HG03575 (cell line): ENCODE measurements at regions not wholly inside any gene's neighbourhood (a gene's known extent, or its start where the extent isn't known, plus 50 kb on each side); places are given as distances from the start of the nearest gene placed in this dataset.
"Not testable (repeated sequence)": the region's sequence is repeated elsewhere in the genome, so short reads cannot be mapped to it uniquely, and the experiment has no call there.

Source experiments
- ATAC-seq: cut with Tn5 transposase; IDR thresholded peaks from one replicate; pipeline ENCODE4 v1.9.1; 2021; ENCODE audit not compliant: unreplicated experiment, insufficient number of reproducible peaks, low FRiP score; ENCODE audit errors: extremely low read depth

DNA sequence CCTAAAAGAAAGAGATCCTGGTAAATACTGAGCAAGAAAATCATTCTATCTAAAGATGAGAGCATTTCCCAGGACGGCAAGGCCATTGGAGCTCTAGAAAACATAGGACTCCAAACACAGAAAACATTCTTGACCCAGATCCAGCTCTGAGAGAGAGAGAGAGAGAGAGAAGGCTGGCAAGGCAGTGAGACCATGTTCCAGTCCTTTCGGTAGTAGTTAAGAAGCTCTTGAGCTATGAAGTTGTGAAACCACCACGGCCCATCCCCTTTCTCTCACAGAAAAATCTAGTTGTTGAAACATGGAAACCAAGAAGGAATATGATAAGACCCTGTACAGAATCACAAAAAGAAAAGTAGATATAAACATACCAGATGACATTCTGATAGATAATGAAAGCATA lies 212.4 kb upstream of the NPSR1 start:
- no peak for ATAC-seq

- not testable (repeated sequence) for ATAC-seq
These were observed 209.5 kb upstream of the NPSR1 start for GRCh38 chr7:34448531-34448930.

DNA sequence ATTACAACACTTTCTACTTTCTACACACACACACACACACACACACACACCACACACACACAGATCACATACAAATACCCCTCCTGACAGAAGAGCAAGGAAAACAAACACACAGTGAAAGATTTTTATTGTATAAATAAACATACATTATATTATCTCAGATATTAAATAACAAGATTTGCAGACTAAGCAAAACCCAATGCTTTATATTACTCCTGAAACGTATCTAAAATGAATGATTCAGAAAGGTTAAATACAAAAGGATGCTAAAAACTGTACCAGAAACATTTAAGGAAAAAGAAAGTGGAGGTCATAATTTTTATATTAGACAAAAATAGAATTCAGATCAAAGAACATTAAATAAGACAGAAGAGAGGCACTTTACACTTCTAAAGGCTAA lies 208.3 kb upstream of the NPSR1 start:
- no peak for ATAC-seq

DNA sequence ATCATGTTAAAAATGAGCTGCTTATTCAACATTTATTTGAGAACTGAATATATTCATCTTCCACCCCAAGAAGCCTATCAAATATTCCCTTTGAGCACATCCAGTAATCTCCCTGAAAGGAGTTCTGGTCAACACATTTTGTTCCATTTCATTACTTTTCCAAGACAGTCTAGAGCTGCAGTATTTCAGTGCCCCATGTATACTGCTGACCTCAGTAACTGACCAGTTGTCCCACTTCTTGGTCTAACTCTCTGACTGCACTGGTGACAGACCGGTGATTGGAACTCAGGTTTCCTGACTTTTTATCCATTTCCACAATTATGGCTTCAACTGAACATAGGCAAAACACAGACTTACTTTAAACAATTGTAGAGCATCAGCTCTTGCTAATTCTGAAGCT lies 206.8 kb upstream of the NPSR1 start:
- ATAC-seq, result no peak

GRCh38 chr7:34451923-34452322 lies 206.1 kb upstream of the NPSR1 start:
- no peak for ATAC-seq

GRCh38 chr7:34452363-34452762 lies 205.7 kb upstream of the NPSR1 start:
- no peak for ATAC-seq

GRCh38 chr7:34453150-34453549 lies 204.9 kb upstream of the NPSR1 start:
- no peak for ATAC-seq

DNA sequence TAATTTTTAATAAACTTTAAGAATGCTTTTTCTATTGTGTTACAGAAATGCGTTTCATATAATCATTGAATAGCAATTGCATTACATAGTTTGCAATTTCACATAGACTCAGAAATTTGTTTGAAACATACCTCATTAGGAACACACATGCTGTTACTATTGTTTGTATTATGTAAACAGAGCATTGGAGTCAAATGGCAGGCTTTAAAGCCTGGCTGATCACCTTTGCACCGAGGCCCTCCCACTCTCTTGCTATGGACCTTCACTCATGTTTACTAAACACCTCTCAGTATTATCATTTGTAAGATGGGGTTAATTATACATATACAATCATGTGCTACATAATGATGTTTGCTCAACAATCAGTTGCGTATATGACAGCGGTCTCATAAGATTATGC lies 203.6 kb upstream of the NPSR1 start:
- ATAC-seq, result no peak

DNA sequence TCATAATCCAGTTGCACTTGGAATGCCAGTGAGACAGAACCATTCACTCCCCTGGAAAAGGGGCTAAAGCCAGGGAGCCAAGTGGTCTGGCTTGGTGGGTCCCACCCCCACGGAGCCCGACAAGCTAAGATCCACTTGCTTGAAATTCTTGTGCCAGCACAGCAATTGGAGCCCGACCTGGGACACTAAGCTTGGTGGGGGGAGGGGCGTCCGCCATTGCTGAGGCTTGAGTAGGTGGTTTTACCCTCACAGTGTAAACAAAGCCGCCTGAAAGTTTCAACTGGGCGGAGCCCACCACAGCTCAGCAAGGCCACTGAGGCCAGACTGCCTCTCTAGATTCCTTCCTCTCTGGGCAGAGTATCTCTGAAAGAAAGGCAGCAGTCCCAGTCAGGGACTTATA lies 200.7 kb upstream of the NPSR1 start:
- no peak for ATAC-seq

- ATAC-seq, result no peak
These were observed 194.2 kb upstream of the NPSR1 start for GRCh38 chr7:34463830-34464229.

DNA sequence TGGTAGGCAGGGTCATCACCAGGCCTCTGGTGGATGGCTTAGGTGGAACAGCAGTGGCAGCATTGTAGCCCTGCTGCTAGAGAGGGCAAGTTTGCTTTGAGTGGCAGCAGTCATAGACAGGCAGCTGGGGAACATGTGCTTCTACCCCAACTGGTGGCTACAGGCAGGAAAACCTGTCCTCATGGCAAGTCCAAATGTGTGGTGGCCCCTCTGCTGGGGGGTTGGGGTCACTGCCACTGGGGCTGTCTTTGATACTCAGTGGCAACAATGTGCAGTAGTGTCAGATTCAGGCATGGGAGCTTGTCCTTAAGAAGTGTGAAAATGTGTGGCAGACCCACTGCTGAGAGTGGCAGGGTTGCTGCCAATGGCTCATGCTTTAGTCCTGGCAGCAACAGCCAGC lies 186.2 kb upstream of the NPSR1 start:
- no peak for ATAC-seq

- ATAC-seq, result no peak
These were observed 171.6 kb upstream of the NPSR1 start for GRCh38 chr7:34486371-34486770.

DNA sequence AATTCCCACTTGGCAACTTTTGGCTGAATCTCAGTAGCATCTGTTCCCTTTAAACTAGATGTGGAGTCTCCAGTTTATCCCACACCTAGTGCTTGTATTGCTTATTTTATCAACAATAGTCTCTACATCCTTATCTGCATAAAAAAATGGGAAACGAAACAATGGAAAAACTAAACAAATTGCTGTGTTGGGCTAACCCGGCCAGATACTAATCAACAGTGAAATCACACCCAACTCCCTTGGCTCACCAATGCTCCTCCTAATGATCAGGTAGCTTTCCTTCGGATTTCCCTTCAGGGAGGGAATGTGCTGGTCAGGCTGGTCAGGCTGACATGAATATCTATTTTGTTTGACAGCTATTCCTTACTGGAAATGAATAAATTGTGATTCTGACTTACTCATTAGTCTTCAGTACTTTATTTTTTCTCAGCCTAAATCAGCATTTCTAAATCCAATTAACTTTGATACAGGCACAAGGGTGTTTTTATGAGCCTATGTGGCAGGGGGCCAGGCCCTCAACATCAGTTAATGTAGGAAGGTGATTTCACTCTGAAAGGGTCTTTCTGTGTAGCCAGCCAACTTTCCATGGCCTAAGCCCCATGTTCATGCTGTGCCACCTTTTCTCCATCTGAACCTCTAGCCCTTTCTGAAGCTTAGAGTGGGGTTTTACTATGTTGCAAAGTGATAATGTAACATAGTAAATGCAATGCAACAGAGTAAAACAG lies 170.5 kb upstream of the NPSR1 start:
- no peak for ATAC-seq

GRCh38 chr7:34488766-34489165 lies 169.3 kb upstream of the NPSR1 start:
- no peak for ATAC-seq

GRCh38 chr7:34491899-34492298 lies 166.1 kb upstream of the NPSR1 start:
- ATAC-seq, result no peak

DNA sequence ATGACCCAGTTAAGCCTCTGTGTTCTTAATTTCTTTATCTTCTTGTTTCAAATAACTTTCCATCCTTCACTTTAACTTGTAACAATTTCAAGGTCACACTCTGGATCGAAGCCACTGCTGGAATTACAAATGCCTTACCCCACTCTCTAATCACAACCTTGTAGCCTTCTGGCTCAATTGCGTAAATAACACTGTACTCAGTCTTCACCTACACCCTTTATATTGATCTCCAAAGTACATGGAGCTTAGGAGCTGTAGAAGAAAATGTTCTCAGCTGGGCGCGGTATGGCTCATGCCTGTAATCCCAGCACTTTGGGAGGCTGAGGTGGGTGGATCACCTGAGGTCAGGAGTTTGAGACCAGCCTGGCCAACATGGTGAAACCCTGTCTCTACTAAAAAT lies 164.3 kb upstream of the NPSR1 start:
- no peak for ATAC-seq

DNA sequence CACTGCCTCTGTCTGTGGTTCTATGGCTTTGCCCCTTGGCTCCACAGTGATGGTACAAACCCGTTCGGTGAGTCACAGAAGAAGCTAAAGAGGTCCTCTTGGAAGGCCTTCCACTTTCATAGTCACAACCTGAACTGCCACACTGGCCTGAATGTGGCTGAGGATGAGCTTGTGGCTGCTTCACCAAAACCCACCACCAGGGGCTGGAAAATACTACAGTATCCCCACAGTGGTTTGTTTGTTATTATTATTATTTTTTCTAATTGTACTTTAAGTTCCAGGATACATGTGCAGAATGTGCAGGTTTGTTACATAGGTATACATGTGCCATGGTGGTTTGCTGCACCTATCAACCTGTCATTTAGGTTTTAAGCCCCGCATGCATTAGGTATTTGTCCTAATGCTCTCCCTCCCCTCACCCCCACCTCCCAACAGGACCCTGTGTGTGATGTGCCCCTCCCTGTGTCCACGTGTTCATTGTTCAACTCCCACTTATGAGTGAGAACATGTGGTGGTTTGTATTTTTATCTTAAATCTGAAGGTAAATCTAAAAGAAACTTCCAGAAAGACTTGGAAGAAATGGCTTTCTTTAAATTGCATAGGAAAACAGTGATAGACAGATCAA lies 160.8 kb upstream of the NPSR1 start:
- no peak for ATAC-seq

DNA sequence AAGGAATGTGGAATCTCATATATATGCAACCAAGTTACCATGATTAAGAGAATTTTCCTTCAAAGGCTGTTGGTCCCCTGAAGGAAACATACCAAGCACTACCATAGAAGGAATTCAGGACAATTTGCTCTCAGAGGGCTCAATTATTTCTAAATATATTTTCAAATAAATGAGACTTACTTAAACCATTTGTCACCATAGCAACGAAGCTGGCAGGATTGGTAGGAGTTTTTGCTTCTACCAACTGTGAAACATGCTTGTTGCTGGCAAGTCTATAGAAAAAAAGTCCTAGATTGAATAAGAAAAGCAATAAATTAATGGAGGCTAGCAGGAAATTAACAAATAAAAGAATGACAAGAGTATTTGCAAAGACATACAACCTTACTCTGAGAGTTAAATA lies 156.9 kb upstream of the NPSR1 start:
- no peak for ATAC-seq

DNA sequence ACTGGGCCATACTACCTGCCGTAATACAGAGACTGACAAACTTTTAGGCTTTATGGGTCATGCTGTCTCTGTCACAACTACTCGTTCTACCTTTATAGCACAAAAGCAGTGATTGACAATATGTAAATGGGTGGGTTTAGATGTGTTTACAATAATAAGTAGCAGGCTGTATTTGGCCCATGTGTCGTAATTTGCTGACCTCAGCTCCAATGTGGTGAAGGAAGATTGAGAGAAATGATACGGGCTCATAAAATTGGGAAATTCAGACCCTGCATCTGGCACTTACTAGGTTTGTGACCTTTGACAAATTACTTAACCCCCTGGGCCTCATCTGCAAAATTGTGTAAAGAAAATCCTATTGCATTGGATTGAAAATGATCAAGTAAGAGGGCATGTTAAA lies 150.8 kb upstream of the NPSR1 start:
- no peak for ATAC-seq

DNA sequence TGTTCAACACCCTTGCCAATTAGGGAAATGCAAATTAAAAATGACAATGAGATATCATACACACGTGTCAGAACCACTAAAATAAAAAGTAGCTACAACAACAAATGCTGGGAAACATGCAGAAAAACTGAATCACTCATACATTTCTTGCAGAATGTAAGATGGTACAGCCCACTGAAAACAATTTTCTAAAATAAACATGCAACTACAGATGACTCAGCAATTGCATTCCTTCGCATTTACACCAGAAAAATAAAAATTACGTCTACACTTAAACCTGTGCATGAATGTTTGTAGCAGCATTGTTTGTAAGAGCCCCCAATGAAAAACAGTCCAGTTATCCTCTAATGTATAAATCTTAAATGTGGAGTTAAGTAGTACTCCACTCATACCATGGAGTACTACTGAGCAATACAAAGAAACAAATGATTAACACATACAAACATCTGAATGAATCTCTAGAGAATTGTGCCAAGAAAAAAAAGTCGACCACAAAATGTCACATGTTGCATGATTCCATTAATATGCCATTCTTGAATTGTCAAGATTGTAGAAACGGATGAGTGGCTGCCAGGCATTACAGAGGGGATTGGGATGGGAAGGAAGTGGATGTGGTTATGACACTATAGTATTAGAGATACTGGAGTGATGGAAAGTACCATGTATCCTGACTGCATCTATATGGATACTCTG lies 134.6 kb upstream of the NPSR1 start:
- no peak for ATAC-seq
